ENCODE measurements at regions not wholly inside any gene's neighbourhood (a gene's known extent, or its start where the extent isn't known, plus 50 kb on each side); places are given as distances from the start of the nearest gene placed in this dataset.

DNA sequence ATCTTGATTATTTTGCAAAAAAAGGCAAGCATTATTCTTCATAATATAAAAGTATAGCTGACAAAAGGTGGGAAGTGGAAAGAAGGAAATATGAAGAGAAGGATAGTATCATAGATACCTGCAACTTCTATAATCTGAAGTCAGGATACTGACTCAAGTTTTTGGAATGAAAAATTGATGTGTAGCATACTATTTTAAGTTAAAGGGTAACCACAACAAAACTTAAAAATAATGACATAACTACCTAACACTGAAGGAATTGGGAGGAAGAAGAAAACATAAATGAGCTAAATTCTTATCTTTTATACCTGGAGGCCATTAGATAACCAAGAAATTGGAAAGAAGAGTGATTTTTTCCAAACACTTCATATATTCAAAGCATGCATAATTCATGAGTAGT is 51.8 kb upstream of the TLE1 start:
- Mint-ChIP-seq H3K36me3 (peaks cover 3% of the 10 kb centered on the region), H3K4me1 (peaks cover 5% of the 10 kb centered on the region), H3K9me3 (peaks cover 3% of the 10 kb centered on the region), H3K4me3 (no peak overlapping the region), H3K27ac (no peak overlapping the region), H3K27me3 (no peaks in the 10 kb centered on the region)
- no peak for ATAC-seq (ENCODE audit: low read depth)
- DNase-seq (ENCODE audit: low spot score in 2 of 2) = no peak

DNA sequence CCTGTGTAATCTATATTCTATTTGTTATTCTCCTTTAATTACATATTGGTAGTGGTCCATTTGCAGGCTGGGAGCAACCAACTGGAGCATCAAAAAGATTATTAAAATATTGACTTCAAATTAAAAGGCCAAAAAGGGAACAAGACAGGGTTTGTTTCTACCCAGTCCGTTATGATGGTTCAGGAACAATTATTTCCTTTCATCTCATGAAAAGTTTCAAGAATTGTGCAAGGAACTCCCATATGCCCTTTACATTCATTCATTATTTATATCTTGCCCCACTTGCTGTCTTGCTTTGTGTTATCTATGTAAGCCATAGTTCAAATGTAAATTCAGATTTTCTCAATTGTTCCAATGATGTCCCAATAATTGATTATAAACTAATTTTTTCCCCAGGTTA is 58.7 kb upstream of the TLE1 start:
- DNase-seq (ENCODE audit: low spot score in 2 of 2) (no peak), ATAC-seq (ENCODE audit: low read depth) (no peak)
- no peak overlapping the region for H3K27ac Mint-ChIP-seq
- no peak overlapping the region for H3K4me3 Mint-ChIP-seq
- no peaks in the 10 kb centered on the region for H3K4me1 Mint-ChIP-seq
- peaks cover 2% of the 10 kb centered on the region for H3K36me3 Mint-ChIP-seq
- no peaks in the 10 kb centered on the region for H3K27me3 Mint-ChIP-seq
- H3K9me3 Mint-ChIP-seq = no peaks in the 10 kb centered on the region

DNA sequence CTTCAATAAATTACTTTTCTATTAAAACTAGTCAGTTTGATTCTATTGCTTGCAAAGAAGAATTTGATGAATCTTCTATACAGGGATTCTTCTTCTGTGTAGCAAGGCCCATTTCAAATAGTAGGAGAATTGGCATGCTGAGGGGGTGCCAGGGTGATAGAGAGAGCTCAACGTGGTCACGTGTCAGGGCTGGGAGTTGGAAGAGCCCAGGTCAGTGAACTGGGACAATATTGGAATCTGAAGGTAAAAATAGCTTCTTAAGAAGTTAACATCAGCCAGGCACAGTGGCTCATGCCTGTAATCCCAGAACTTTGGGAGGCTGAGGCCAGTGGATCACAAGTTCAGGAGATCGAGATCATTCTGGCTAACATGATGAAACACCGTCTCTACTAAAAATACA is 64.1 kb upstream of the TLE1 start:
- no peak for ATAC-seq (ENCODE audit: low read depth)
- Mint-ChIP-seq H3K4me3 (no peak overlapping the region), H3K27me3 (no peaks in the 10 kb centered on the region), H3K4me1 (peaks cover 4% of the 10 kb centered on the region), H3K27ac (no peak overlapping the region), H3K9me3 (no peaks in the 10 kb centered on the region), H3K36me3 (peaks cover 2% of the 10 kb centered on the region)
- no peak for DNase-seq (ENCODE audit: low spot score in 2 of 2)

DNA sequence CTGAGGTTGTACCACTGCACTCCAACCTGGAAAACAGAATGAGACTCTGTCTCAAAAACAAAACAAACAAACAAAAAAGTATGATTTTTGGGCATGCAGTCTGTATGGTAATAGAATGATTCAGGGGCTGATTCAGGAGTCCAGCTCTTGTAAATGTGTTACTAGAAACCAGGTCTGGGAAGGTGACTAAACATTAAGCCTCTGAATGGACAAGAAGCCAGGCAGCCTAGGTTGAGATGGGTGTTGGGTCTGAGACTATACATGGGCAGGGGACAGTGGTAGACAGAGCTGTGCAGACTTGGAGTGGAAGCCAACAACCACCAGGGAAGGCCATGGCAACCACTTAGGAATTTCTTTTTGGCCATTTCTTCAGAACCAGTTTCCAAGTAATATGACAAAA is 64.9 kb upstream of the TLE1 start:
- H3K36me3 Mint-ChIP-seq = peaks cover 2% of the 10 kb centered on the region
- no peaks in the 10 kb centered on the region for H3K27me3 Mint-ChIP-seq
- H3K9me3 Mint-ChIP-seq = no peaks in the 10 kb centered on the region
- peaks cover 4% of the 10 kb centered on the region for H3K4me1 Mint-ChIP-seq
- ATAC-seq (ENCODE audit: low read depth) (no peak), DNase-seq (ENCODE audit: low spot score in 2 of 2) (no peak)
- no peak overlapping the region for H3K27ac Mint-ChIP-seq
- H3K4me3 Mint-ChIP-seq = no peak overlapping the region

DNA sequence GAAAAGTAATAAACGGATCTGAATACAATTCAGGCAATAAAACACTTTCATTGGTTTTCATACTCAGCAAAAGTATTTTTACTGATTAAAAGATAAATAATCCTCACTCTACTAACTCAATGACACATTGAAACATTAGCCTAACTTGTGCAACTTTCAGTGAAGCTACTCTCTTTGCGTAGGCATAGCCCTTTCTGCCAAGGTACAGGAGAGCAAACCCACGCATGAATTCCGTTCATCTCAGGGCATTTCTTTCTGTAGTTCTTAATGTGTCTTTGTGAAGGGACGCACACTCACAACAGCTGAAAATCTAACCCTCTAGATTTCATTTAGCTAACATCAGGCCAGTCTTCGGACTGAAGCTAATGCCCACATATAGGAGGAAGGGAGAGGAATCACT is 66.4 kb upstream of the TLE1 start:
- H3K27ac Mint-ChIP-seq = no peak overlapping the region
- DNase-seq (ENCODE audit: low spot score in 2 of 2) (no peak), ATAC-seq (ENCODE audit: low read depth) (no peak)
- H3K9me3 Mint-ChIP-seq = no peaks in the 10 kb centered on the region
- peaks cover 4% of the 10 kb centered on the region for H3K4me1 Mint-ChIP-seq
- no peaks in the 10 kb centered on the region for H3K36me3 Mint-ChIP-seq
- no peak overlapping the region for H3K4me3 Mint-ChIP-seq
- H3K27me3 Mint-ChIP-seq = no peaks in the 10 kb centered on the region

DNA sequence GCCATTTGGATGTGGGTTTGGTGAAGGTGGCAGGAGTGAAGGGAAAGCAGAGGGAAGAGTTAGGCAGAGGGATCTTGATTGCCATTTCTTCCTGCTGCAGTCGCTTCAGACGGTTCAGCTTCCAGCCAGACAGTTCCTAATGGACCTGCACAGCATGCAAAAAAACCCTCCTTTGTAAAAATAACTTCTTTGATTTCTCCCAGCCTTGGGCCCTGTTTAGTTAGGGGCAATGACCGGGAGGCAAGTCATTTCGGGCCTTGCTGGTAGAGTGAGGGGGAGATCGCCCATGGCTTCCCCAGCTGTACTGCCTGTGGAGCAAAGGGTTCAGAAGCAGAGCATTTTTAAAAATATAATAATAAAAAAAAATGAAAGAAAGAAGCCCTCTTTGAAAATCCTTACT is 67.2 kb upstream of the TLE1 start:
- H3K4me3 Mint-ChIP-seq = no peak overlapping the region
- H3K27ac Mint-ChIP-seq = no peak overlapping the region
- H3K36me3 Mint-ChIP-seq = no peaks in the 10 kb centered on the region
- H3K4me1 Mint-ChIP-seq = peaks cover 4% of the 10 kb centered on the region
- H3K9me3 Mint-ChIP-seq = no peaks in the 10 kb centered on the region
- H3K27me3 Mint-ChIP-seq = no peaks in the 10 kb centered on the region
- ATAC-seq (ENCODE audit: low read depth) (no peak), DNase-seq (ENCODE audit: low spot score in 2 of 2) (no peak)

DNA sequence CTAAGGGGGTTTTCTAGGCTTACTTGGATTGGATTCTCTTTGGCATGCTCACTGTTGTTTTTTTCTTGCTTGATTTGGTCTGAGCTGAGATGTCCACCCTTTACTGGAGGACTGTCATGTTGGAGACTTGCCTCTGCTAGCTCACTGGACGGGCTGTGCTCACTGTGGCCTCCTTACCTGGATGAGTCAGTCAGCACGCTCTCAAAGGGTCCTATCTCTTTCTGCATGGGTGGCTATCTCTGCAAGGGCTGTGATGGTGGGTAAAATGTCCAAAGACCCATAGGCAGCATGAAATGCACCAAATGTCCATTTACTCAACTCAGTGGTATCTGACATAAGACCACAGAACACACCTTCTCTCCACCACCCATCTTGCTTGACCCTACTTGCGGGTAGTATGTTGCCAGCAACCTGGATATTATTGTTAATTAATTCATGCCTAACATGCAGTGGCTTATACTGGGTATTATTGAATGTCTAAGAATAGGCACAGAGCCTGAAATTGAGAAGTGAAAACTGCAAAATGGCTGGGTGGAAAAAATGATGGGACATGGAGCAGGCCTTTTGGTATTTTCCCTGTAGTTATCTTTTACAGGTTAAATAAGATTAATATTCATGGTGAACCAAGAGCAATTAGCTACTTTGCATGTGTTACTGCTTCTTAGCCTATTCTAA is 68.9 kb upstream of the TLE1 start:
- Mint-ChIP-seq H3K4me3 (no peak overlapping the region), H3K27me3 (no peaks in the 10 kb centered on the region), H3K9me3 (no peaks in the 10 kb centered on the region), H3K27ac (no peak overlapping the region), H3K4me1 (peaks cover 4% of the 10 kb centered on the region), H3K36me3 (no peaks in the 10 kb centered on the region)
- DNase-seq (ENCODE audit: low spot score in 2 of 2) (no peak), ATAC-seq (ENCODE audit: low read depth) (no peak)

DNA sequence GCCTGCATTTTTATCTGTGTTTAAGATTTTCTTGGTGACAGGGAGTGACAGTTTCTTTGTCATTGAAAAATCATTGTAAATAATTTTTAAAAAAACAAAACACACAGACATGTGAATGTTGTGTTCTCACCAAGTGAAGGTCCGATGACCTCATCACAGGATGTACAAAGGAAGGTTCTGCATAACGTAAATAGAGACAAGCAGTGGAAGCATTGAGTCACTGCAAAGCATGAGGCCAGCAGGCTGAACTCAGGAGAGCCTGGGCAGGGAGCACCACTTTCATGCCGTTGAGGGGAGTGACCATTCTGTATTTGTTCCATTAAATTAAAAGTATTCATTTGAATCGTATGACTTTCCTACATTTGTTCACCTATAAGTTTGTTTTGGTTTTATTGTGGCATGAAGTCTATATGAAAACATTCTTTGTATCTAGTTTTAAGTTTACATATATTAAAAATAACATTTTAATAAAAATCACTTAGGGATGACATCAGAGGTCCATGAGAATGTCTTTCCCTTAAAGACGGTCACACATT is 70.4 kb upstream of the TLE1 start:
- ATAC-seq (ENCODE audit: low read depth) = no peak
- no peak overlapping the region for H3K27ac Mint-ChIP-seq
- H3K36me3 Mint-ChIP-seq = no peaks in the 10 kb centered on the region
- H3K27me3 Mint-ChIP-seq = no peaks in the 10 kb centered on the region
- H3K4me1 Mint-ChIP-seq = peaks cover 4% of the 10 kb centered on the region
- H3K4me3 Mint-ChIP-seq = no peak overlapping the region
- no peaks in the 10 kb centered on the region for H3K9me3 Mint-ChIP-seq
- DNase-seq (ENCODE audit: low spot score in 2 of 2) = no peak

DNA sequence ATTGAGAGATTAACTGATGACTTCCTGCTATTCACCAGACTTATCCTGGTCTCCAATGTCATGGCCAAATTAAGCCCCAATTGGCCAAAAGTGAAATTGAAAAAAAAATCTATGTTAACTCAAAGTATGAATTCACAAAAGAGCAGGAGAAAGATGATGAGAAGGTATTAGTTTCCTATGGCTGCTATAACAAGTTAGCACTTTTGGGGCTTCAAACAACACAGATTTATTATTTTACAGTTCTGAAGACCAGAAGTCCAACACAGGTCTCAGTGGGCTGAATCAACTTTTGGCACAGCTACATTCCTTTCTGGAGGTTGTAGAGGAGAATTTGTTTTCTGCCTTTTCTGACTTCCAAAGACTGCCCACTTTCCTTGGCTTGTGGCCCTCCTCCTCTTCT is 78.6 kb upstream of the TLE1 start:
- Mint-ChIP-seq H3K27me3 (peaks cover 4% of the 10 kb centered on the region), H3K36me3 (no peaks in the 10 kb centered on the region), H3K9me3 (no peaks in the 10 kb centered on the region)

DNA sequence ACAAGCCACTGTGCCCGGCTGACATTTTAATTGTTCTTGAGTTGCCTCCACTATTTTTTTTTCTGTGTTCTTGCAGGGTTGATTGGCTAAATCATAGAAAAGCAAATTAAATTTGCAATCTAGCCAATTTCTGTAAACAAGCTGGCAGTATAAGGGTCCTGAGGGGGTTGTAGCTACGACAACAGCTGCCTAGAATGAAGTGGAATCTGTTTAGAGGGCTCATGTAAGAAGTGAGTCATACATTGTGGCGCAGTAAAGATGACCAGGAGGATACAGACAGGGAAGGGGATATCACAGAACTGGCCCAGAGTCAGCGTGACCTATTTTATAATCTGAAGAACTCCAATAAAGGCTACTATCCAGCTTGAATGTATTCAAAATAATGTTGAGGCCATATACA is 82.2 kb upstream of the TLE1 start:
- H3K27me3 Mint-ChIP-seq = peaks cover 4% of the 10 kb centered on the region
- no peaks in the 10 kb centered on the region for H3K4me1 Mint-ChIP-seq
- H3K36me3 Mint-ChIP-seq = no peaks in the 10 kb centered on the region
- no peak for DNase-seq (ENCODE audit: low spot score in 2 of 2)
- ATAC-seq (ENCODE audit: low read depth) = no peak
- no peak overlapping the region for H3K27ac Mint-ChIP-seq
- no peak overlapping the region for H3K4me3 Mint-ChIP-seq
- peaks cover 2% of the 10 kb centered on the region for H3K9me3 Mint-ChIP-seq

More for the DNA sequence above, 78.6 kb upstream of the TLE1 start:
- Mint-ChIP-seq H3K4me3 (no peak overlapping the region), H3K27ac (no peak overlapping the region), H3K4me1 (no peaks in the 10 kb centered on the region)
- ATAC-seq (ENCODE audit: low read depth) = no peak
- no peak for DNase-seq (ENCODE audit: low spot score in 2 of 2)

DNA sequence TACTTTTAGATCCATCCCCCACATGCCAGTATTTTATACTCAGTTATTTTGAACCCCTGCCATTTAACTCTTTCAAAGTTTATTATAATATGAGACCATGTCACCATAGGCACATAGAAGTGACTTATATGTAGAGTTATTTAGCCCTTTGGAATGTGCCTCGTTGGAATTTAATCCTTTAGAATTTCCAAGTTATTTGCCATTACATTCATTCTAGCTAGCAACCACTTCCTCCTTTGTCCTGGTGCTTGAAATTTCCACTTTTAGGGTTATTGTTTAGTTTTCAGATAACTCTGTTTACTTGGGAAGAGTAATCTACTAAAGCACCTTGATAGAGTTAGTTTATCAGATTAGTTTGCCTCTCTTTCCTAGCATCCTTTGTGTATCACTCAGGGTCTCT is 82.8 kb upstream of the TLE1 start:
- ATAC-seq (ENCODE audit: low read depth) = no peak
- DNase-seq (ENCODE audit: low spot score in 2 of 2) = no peak
- Mint-ChIP-seq H3K36me3 (no peaks in the 10 kb centered on the region), H3K4me1 (no peaks in the 10 kb centered on the region), H3K9me3 (peaks cover 2% of the 10 kb centered on the region), H3K27me3 (peaks cover 4% of the 10 kb centered on the region), H3K4me3 (no peak overlapping the region), H3K27ac (no peak overlapping the region)

DNA sequence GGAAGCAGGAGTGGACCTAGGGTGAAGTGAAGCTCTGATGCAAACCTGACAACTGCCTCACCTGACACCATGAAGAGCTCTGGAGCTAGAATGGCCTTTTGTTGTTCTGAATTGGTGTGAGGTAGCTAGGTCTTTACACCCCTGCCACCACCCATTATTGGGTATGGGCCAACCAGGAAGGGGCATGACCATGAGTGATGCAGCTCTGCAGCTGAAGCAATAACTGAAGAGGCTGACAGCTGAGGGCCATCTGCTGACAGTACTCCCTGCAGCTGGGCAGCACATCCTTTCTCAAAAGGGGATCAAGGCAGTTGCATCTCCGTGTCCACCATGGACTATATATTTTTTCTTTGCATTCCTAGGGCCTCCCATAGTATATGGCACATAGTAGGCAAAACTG is 87.0 kb upstream of the TLE1 start:
- H3K27ac Mint-ChIP-seq = no peak overlapping the region
- peaks cover 2% of the 10 kb centered on the region for H3K9me3 Mint-ChIP-seq
- H3K36me3 Mint-ChIP-seq = no peaks in the 10 kb centered on the region
- DNase-seq (ENCODE audit: low spot score in 2 of 2) (no peak), ATAC-seq (ENCODE audit: low read depth) (no peak)
- no peak overlapping the region for H3K4me3 Mint-ChIP-seq
- no peaks in the 10 kb centered on the region for H3K4me1 Mint-ChIP-seq
- peaks cover 4% of the 10 kb centered on the region for H3K27me3 Mint-ChIP-seq

DNA sequence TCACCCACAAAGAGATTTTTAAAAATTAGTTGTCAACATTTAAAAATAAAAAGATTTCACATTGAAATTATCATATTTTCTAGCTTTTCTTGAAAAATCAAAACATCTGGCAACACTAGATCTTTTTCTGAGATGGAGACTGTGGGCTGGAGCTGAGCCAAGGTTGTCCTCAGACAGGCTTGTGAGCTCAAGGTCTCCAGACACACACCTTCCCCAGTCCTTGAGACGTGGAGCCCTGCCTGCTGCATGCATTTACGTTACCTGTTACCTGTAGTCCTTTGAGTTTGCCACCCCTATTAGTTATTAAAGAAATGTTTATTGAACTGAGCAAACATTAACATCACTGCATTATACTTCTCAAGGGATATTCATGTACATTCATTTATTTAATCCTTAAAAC is 87.5 kb upstream of the TLE1 start:
- Mint-ChIP-seq H3K27me3 (peaks cover 4% of the 10 kb centered on the region), H3K9me3 (peaks cover 3% of the 10 kb centered on the region), H3K4me3 (no peak overlapping the region), H3K36me3 (peaks cover 3% of the 10 kb centered on the region), H3K27ac (no peak overlapping the region), H3K4me1 (no peaks in the 10 kb centered on the region)
- DNase-seq (ENCODE audit: low spot score in 2 of 2) (no peak), ATAC-seq (ENCODE audit: low read depth) (no peak)

DNA sequence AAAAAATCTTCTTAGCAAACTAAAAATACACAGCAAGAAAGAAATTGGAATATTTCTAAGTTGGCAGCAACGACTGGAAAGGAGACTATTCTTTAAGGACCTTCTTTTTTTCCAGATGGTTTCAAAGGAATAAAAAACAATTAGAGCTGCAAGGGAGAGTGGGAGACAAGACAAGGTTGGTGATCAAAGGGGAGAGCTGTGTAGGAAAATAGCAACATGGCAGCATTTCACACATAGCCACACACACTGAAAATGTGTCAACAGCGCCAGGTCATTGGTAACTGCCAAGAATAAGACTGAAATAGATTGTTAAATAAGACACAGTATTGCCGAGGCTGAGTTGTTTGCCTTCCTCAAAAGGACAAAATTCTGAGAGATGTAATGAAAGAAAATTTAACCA is 88.1 kb upstream of the TLE1 start:
- Mint-ChIP-seq H3K36me3 (peaks cover 3% of the 10 kb centered on the region), H3K9me3 (peaks cover 3% of the 10 kb centered on the region), H3K4me3 (no peak overlapping the region), H3K4me1 (no peaks in the 10 kb centered on the region), H3K27ac (no peak overlapping the region), H3K27me3 (peaks cover 4% of the 10 kb centered on the region)
- no peak for DNase-seq (ENCODE audit: low spot score in 2 of 2)
- ATAC-seq (ENCODE audit: low read depth) = no peak

DNA sequence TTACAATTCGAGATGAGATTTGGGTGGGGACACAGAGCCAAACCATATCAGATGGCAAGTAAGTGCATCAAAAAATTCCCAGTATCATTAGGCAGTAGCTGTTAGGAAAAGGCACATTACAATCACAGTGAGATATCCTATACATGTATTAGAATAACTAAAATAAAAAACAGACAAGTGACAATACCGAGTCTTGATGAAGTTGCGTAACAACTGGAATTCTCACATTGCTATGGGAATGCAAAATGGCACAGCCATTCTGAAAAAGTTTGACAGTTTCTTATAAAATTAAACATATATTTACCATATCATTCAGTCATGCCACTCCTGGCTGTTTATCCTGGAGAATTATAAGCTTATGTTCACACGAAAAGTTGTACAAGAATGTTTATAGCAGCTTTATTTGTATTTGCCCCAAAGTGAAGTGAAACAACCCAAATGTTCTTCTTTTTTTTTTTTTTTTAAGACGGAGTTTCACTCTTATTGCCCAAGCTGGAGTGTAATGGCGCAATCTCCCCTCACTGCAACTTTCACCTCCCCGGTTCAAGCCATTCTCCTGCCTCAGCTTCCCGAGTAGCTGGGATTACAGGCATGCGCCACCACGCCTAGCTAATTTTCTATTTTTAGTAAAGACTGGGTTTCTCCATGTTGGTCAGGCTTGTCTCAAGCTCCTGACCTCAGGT is 93.1 kb upstream of the TLE1 start:
- H3K36me3 Mint-ChIP-seq = peaks cover 3% of the 10 kb centered on the region
- H3K9me3 Mint-ChIP-seq = peaks cover 2% of the 10 kb centered on the region
- no peak for DNase-seq (ENCODE audit: low spot score in 2 of 2)
- no peak overlapping the region for H3K4me3 Mint-ChIP-seq
- no peak for ATAC-seq (ENCODE audit: low read depth)
- H3K27me3 Mint-ChIP-seq = no peaks in the 10 kb centered on the region
- H3K4me1 Mint-ChIP-seq = no peaks in the 10 kb centered on the region
- H3K27ac Mint-ChIP-seq = no peak overlapping the region

Data from memory B cell (primary cell).